Right renal pelvis (tissue), 4 donors: ENCODE measurements at regions not wholly inside any gene's neighbourhood (a gene's known extent, or its start where the extent isn't known, plus 50 kb on each side); places are given as distances from the start of the nearest gene placed in this dataset.
A peak's percentile ranks its signal among the peaks of the same experiment; 100 is the strongest.

Experiments
- DNase-seq, 4 donors: peaks; one replicate each; pipeline ENCODE4 v3.0.0-alpha.2; 2013; ENCODE audit warnings: low read depth in 4 of 4, low spot score in 3 of 4, missing footprints in 1 of 4

DNA sequence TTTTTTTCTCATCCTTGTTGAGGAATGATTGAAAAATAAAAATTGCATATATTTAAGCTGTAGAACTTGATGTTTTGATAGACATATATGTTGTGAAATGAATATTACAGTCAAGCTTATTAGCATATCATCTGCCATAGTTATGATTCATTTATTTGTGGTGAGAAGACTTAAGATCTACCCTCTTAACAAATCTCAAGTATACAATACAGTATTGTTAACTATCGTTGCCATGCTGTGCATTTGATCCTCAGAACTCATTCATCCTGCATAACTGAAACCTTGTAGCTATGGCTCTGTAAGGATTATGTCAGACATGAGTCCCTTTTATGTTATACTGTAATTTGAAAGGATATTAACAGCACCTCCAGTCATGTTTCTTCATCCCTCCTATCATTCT is 2045.3 kb downstream of the ARAP2 start:
- no peak for DNase-seq

DNA sequence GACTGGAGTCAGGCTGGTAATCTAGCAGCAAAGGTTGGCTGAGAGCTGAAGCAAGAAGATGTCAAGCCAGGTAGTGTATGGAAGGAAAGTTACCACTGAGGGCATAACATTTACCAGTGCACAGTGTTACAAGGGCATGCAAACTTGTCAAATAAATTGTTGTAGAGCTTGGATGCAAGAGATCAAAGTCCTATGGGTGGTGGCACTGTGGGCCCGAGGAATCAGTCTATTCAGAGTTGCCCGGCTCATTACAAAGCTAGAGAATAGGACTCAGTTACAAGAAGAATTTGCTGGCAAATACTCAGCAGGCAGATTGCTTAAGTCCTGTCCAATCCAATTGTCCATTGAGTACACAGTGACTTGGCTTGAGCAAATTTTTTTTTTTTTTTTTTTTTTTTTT is 2043.8 kb downstream of the ARAP2 start:
- DNase-seq = no peak

DNA sequence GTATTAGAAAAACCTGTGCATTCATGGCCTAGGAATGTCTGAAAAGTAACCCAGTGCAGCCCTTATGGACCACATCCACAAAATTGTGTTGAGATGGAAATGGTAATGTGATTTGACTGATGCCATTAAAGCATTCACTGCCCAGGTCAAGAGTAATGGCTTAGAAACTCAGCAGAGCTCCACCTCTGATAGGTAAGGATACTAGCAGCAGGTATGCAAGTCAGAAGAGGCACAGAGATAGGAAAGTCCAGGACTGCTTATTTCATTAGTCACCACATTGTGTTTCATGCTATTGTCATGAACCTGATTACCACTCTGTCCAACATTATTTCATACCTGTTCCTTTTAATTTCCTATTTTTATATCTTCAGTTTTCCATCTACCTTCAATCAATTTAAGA is 2042.2 kb downstream of the ARAP2 start:
- DNase-seq = no peak

DNA sequence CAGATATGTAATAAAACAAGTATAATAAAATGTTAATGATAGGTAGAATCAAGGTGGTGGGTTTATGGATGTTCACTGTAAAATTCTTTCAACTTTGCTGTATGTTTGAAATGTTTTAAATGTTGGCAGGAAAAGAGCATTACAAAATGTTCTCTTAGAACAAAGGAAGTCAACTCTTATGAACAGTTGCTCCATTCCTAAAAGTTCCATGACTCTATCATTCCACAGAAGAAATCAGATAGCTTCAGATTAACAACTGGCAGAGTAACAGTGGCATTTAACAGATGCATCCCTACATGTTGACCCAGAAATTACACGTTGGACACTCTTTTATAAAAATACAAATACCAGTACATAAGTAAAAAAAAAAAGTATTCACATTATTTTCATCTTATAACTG is 2023.7 kb downstream of the ARAP2 start:
- no peak for DNase-seq

DNA sequence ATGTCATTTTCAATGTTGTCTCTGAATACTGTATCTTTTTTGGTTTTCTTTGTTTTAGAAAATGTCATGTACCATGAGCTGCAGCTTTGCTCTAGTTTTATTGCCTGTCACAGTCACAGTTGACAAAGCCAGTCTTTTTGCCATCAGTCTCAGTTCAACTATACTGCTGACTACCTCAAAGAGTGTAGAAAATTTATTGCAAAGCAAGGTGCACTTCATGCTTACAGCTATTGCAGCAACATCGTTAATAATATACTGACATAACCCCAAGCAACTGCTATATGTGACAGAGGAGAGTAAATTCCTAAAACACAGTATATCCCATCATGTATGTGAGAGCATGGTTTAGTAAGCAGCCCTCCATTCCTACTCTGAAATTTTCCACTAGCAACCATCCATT is 2022.3 kb downstream of the ARAP2 start:
- no peak for DNase-seq

DNA sequence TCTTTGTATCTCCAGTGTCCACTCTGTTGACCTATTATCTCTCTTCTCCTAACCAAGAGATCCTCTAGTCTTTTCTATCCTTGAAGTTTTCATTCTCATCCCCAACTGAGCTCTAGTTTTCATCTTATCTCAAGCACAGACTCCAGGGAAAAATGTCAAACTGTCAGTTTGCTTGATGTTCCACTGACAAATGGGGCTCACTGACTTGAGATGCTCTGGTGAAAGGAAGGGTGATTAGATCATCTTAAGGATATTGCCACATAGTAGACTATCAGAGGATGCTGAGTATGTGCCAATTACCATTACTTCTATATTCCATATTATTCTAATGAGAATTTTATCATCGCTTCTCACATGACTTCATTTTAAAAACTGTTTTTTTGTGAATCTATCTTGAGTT is 2008.2 kb downstream of the ARAP2 start:
- DNase-seq = no peak

DNA sequence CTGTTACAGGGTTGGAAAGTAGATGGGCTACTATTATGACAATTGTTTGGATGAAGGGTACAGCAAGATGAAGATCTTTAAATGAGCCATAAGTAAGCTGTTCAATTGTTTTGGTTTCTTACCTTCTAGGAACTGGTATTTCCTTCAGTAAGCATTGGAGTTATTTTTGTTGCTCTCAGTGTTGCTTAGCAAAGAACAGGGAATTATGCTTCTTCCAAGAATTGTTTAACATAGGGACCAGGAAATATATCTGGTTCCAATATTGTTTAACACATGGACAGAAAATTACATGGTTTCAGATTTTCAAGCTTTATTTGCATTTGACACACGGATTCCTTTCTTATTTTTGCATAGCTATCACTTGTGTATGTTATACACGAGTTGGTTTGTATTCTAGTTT is 1999.0 kb downstream of the ARAP2 start:
- DNase-seq = no peak

DNA sequence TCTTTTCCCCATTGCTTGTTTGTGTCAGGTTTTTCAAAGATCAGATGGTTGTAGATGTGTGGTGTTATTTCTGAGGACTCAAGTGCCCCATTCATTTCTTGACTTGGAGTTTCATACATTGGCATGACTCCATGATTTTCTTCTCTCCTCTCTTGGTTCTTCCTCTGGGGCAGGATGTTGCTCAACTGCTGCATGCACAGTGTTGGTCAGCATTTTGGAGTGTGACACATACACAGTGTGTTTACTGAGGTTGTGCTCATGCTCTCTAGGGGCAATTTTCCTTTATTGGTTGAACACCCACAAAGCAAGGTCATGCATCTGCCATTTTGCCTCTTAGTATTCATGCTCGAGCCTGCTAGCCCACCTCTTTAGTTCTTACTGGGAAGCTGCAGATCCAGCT is 1993.8 kb downstream of the ARAP2 start:
- no peak for DNase-seq

DNA sequence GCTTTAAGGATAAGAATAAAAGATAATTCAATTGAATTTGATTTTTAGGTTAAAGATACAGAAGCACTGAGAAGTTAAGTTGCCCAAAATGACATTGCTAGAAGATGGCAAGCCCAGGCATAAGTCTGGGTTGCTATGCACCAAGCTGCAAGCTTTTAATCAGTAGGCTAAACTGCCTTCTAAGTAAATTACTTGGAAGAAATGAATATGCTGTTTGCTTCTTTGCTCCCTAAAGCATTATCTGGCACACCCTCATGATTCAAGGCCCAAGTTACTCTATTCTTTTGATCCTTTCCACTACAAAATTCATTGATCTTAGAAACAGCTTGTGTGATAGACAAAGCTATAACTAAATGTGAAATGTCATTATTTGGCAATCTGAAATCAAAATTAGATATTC is 1991.1 kb downstream of the ARAP2 start:
- no peak for DNase-seq

DNA sequence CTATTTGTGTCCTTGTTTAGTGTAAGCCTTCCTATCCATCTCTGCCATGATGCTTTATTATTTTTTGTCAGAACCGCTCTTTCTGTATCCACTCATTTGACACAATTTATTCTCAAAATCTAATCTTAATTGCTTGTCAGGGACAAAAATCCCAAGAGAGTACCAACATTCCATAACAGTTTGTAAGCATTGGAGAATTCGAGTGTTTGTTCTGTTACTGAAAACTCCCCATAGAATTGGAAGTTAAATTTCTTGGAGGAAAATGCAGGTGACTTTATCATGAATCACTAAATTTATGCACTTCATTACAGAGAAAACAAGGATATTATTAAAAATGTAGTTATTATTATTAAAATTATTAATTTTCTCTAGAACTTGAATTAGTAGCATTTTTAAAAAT is 1986.1 kb downstream of the ARAP2 start:
- no peak for DNase-seq

DNA sequence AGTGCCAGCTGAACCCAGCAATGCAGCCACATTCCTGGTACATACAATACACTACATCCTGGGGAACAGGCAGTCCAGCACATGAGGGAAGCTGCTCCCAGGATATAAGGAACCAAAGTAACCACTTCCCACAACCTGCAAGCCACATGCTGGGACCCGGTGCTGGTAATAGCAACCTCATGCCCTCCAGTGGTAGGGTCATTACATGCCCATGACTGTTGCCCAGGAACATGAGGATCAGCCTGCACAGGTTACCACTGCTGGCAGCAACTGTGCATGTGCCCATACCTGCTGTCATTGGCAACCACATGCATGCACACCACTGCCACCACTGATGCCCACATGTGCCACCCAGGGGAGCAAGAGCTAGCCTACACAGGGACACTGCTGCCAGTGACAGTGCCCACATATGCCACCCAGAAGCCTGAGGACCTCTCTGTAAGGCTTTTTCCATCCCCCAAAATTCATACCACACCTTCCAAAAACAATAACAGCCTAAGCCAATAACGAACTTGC is 1982.5 kb downstream of the ARAP2 start:
- no peak for DNase-seq

DNA sequence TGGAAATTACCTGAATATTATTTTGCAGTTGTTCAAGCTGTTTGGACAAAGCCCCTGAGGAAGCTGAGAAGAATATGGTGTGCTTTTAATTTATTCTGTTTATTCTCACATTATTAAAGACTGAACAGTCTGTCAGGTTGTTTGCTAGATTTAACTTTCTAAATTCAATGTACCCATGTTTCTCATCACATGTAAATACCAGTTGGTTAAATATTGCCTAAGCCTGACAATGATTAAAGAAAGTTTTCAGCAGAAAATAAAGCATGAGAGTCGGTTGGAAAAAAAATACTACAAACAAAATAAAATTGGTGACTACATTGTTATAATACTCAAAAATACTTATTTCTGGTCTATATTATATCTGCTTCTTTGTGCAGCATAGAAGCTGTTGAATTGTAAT is 1974.7 kb downstream of the ARAP2 start:
- peak in 2 of 4 donors; percentile 8 to 16 for DNase-seq

DNA sequence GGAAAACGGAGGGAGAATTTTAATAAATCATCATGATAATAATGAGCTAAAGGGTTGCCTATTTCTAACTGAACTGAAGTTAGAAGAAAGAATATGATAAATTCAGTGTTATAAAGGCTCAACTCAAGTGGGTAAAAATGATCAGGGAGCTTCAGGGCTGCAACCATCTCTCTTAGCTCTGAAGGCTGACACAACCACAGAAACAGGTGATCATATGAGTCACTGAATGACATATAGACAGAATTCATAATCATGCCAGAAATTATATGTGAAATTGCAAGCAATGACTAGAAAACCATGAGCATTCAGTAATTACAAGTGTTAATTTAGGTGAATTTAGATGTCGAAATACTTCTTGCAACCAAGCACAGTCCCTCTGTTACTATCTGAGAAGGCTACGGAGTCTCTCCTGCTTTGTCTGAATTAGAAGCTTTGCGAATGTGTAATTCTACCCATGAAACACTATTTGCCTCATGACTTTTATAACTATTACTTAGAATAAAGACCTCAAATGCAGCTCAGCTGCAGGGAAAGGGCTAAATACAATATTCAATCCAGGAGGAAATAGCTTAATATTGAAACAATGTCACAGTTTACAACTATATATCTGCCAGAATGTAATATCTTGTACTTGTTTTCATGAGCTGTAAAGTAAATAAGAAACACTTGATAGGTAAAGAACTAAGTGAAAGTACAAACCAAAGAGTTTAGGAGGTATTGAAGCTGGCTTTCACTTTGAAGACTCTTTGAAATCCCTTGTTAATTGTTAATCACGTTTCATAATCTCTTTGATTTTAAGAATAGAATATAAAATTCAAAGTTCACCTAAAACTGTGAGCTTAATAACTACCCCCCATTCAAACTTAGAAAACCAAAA is 1972.6 kb downstream of the ARAP2 start:
- DNase-seq = no peak

DNA sequence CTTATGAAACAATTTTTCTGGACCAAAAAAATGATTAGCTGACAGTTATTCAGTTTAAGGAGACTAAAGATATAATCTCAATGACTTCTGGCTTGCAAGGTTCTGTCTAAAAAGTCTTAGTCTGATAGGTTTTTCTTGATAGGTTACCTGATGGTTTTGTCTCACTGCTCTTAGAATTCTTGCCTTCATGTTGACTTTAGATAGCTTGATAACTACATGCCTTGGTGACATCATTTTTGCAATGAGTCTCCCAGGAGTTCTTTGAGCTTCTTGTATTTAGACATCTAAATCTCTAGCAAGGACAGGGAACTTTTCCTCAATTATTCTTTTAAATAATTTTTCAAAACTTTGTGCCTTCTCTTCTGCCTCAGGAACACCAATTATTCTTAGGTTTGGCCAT is 1965.3 kb downstream of the ARAP2 start:
- DNase-seq = no peak

DNA sequence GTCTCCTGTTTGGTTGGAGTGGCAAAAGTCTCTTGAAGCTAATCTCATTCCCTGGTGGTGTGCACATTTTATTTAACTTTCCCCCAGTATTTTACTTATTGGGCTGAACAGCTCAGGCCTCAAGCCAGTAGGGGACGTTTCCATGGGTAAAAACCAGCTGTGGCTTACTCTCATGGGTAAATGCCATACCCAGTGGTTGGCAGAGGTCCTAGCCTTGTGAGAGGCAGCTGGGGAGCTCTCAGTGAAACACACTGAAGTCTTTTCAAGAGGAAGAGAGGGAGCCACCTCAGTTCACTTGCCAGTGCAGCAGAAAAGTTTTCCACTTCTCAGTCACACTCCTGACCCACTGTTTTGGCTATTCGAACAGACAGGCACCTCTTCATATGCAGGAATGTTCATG is 1964.2 kb downstream of the ARAP2 start:
- no peak for DNase-seq

DNA sequence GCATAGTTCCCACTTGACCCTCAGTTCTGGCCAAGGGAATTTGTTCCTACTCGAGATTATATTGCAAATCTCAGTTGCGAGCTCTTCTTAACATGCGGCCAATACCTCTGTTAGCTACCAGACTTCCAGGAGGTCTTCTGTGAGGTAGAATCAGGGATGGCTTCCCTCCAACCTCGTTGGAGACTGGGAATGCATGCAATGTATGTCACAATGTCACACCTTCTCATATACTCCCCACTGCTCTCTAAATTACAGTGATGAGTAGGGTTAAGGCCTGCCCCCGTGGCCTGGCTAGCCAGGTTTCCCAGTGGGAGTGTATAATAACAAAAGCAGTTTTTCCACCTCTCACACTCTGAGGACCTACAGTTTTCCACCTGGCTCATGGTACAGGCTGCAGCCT is 1962.5 kb downstream of the ARAP2 start:
- DNase-seq = no peak

DNA sequence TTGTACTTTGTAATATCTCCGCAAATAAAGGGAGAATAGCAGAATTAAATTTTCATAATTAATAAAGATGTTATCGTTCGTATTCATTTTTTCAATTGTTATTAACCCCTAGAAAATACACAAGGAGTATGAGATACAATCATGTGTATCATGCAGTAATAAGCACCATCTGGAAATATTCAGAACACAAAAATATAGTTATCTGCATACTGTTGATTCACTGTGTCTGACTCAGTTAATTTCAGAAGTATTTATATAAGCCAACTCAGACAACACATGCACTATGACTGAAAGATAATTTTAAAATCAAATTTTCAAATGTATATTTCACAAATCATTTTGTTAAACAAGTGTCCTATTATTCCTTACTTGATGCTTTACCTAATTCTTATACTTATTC is 1954.8 kb downstream of the ARAP2 start:
- DNase-seq = no peak

DNA sequence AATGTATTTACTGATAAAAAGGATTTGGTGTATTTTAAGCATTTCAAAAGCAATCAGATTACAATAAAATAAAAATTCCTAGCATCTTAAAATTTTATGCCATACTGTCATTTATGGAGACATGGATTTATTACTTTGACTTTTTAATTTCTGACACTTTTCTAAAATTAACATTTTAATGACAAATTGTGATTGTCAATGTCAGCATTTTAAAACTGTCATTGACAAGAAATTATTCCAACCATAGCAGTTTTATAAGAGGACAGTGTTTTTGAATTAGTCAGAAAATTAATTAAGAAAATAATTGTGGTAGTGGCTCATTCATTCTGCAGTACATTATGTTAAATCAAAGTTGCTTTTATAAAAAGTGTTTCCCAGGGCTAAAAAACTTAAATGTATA is 1954.4 kb downstream of the ARAP2 start:
- DNase-seq = no peak

DNA sequence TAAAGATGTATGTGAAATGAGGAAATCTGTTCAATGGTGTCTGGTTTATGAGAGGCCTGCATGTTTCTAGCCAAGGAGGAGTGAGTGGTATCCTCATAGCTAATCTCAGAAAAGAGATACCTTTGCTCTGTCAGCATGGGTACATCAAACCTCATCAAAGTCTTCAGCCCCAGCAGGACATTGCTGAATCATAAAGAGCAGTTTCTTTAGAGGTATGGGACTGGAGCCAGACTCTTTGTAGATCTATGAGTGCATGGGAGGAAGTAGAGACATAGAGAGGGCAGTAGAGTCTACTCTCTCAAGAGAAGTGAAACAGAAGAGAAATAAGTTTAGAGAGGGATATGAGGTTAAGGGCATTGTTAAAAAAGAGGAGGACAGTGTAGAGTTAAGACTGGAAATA is 1950.9 kb downstream of the ARAP2 start:
- no peak for DNase-seq

DNA sequence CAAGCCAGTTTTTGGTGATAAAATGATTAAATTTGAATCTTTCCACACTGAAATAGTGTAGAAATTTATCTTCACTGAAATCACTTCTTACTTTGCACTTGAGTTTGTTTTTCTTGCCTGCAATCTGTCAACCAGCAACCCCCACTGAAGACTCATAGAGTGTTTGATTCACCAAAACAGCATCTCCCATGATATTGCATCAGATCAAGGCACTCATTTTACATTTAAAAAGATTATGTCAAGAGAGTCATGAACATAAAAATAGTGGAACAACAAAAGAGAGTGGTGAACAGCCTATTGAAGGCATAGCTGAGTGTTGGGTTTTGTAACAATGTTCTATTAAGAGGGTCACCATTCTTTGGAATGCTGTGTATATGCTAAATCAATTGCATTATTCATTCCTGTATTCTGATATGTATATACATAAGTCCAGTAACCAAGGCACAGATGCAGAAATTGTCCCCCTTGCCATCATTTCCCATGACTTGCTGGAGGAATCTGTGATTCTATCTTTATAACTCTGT is 1934.9 kb downstream of the ARAP2 start:
- DNase-seq = no peak

DNA sequence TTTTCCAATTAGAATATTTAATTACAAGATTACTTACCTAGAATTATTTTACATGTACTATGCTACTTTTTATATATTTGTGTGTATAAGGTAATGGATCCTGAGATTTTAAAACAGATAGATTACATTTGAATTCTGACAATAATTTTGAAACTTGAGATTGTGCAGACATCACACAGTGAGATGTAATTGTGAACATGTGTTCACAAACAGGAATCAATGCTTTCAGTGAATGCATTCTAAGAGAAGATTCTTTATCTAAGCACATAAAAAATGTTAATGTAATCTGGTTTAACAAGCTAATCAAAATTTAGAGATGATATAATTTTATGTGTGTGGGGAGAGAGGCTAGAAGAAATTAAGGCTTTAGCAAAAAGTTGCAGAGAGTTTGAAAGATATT is 1925.5 kb downstream of the ARAP2 start:
- no peak for DNase-seq

DNA sequence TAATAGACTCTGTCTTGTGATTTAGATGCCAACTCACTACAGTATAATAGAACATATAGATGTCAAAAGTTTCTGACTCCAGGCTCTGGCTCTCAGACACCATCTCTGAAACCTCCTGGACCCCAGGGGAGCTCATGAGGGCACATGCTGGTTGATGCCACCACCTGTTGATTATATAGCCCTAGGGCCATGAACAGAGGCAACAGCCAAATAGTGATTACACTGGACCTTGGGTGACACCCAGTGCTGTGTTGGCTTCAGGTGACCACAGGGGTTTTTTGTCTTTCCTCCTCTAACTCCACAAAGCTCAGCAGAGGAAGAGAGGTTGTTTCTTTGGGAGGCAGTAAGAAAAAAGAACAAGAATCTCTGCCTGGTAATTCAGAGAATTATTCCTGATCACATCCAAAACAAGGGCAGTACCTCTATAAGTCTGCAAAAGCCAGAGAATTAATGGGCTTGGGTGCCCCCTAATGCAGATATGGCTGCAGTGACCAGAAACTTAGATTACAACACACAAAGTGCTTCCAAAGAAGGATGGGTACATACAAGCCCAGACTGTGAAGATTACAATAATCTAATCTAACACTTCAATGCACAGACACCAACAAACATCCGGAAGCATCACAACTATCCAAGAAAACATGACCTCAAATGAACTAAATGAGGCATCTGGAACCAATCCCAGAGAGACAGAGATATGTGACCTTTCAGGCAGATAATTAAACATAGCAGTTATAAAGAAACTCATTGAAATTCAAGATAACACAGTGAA is 1920.6 kb downstream of the ARAP2 start:
- no peak for DNase-seq
